ENCODE measurements at regions not wholly inside any gene's neighbourhood (a gene's known extent, or its start where the extent isn't known, plus 50 kb on each side); places are given as distances from the start of the nearest gene placed in this dataset.

DNA sequence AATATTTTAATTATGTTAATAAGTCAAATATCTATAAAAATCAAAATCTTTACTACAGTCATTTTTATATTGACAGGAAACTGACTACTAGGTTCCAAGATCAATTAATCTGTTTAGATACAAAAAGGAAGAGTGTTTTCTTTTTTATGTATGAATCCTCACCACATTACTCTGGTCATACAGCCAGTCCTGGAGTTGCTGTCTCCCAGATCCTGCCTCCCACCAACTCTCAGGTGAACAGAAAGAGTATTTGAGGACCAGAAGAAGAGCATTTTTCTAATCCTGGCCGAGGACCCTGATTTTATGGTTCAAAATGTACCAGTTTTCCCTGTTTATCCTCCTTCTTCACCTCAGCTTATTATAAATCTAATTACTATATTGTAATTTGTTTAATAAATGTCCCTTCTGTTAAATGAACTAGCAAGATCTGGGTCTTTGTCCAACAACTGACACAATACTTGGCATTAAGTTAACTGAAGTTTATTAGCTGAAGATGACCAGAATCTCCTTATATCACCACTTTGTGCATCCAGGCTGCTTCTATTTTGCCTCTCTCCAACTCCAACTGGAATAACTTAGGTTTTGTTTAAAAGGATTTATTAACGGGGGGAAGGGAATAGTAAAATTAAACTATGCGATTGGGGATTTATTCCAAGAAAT is 224.4 kb upstream of the PCDH7 start:
- ChIA-PET CTCF (no interaction called here), POLR2A (ENCODE audit: low non-redundant PET) (no interaction called here)
- no peak overlapping the region for H3K27ac ChIP-seq
- DNase-seq (ENCODE audit: low spot score): no peak
- TF ChIP-seq, protein P1, sequence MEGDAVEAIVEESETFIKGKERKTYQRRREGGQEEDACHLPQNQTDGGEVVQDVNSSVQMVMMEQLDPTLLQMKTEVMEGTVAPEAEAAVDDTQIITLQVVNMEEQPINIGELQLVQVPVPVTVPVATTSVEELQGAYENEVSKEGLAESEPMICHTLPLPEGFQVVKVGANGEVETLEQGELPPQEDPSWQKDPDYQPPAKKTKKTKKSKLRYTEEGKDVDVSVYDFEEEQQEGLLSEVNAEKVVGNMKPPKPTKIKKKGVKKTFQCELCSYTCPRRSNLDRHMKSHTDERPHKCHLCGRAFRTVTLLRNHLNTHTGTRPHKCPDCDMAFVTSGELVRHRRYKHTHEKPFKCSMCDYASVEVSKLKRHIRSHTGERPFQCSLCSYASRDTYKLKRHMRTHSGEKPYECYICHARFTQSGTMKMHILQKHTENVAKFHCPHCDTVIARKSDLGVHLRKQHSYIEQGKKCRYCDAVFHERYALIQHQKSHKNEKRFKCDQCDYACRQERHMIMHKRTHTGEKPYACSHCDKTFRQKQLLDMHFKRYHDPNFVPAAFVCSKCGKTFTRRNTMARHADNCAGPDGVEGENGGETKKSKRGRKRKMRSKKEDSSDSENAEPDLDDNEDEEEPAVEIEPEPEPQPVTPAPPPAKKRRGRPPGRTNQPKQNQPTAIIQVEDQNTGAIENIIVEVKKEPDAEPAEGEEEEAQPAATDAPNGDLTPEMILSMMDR (conservative IDR thresholded peaks at IDR 0.05; ENCODE audit: low read depth): no peak

DNA sequence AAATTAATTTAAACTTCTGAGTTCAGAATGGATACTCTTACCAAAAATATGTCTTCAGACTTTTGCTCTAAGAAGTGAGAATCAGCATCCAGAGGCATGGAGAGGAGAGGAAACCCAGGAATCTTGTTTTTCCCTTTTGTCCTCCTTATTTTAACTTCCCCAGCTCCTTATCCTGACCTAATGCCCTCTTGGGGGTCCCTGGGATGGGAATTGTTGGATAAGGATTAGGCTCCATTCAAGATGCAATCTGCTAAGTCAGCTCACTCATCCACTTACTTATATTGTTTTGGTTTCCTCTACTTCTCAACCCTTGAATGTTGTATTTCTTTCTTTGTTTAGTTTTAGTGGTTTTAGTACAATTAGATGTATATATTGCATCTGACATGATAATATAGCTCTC is 208.4 kb upstream of the PCDH7 start:
- TF ChIP-seq, protein P1 (conservative IDR thresholded peaks at IDR 0.05; ENCODE audit: low read depth): no peak
- H3K27ac ChIP-seq: no peak overlapping the region
- CTCF ChIA-PET: no interaction called here
- no peak for DNase-seq (ENCODE audit: low spot score)
- POLR2A ChIA-PET (ENCODE audit: low non-redundant PET): no interaction called here

DNA sequence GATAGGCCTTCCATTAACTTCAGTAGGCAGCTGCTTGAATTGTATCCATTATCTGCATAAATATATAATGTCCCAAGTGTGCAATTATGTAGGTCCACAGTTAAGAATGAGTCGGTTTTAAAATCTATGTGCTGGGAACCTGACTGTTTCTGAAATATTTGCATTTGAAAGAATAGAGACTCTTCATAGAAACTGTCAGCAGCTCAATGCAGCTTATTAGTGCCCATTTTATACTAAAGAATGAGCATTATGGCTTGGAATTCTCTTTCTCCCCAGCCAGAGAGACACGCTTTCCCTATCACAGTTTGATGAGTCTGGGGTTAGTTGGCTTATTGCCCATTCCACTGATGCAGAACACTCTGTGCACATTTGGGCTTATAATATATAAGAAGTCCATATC is 202.0 kb upstream of the PCDH7 start:
- no peak overlapping the region for H3K27ac ChIP-seq
- CTCF ChIA-PET: no interaction called here
- no peak for DNase-seq (ENCODE audit: low spot score)
- TF ChIP-seq, protein P1 (conservative IDR thresholded peaks at IDR 0.05; ENCODE audit: low read depth): no peak
- POLR2A ChIA-PET (ENCODE audit: low non-redundant PET): no interaction called here

DNA sequence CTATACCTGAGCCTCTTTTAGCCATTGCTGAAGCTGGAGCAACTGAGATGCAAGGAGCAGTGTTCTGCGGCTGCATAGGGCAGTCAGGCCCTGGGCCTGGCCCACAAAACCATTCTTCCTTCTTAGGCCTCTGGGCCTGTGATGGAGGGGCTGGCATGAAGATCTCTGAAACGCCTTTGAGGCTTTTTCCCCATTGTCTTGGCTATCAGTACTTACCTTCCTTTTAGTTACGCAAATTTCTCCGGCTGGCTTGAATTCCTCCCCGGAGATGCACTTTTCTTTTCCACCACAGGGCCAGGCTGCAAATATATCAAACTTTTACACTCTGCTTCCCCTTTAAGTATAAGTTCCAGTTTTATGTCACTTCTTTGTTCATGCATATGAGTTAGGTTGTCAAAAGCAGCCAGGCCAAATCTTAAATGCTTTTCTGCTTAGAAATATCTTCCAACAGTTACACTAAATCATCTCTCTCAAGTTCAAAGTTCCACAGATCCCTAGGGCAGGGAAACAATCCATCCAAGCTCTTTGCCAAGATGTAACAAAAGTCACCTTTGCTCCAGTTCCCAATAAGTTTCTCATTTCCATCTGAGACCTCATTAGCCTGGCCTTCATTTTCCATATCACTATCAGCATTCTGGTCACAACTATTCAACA is 194.4 kb upstream of the PCDH7 start:
- no peak for DNase-seq (ENCODE audit: low spot score)
- POLR2A ChIA-PET (ENCODE audit: low non-redundant PET): no interaction called here
- CTCF ChIA-PET: no interaction called here
- no peak overlapping the region for H3K27ac ChIP-seq
- TF ChIP-seq, protein P1 (conservative IDR thresholded peaks at IDR 0.05; ENCODE audit: low read depth): no peak

DNA sequence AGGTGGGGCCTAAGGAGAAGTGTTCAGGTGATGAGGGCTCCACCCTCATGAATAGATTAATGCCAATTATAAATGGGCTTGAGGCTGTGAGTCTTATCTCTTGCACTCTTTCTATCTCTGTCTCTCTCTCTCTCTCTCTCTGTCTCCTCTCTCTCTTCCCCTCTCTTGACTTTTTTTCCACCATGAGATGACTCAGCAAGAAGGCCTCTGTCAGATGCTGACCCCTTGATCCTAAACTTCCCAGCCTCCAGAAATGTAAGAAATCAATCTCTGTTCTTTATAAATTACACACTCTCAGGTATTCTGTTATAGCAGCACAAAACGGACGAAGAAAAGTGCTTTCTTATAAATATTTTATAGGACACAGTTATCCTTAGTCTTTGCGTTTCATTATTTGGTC is 184.9 kb upstream of the PCDH7 start:
- POLR2A ChIA-PET (ENCODE audit: low non-redundant PET): no interaction called here

DNA sequence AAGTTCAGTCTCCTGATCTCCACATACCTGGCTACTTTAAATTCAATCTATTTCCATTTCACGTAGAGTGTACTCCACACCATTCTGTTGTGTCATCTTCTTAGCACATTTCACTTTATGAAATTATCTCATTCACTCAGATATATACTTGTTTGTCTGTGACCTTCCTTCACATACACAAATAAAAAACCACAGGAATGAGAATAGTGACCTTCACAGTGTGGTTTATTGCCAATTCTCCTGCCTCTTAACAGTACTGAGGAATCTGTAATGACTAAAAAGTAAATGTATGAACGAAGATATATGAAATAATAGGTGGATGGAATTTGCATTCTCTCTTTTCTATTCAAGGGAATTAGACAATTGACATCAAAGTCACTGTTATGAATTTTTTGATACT is 183.9 kb upstream of the PCDH7 start:
- no peak overlapping the region for H3K27ac ChIP-seq
- POLR2A ChIA-PET (ENCODE audit: low non-redundant PET): no interaction called here
- TF ChIP-seq, protein P1 (conservative IDR thresholded peaks at IDR 0.05; ENCODE audit: low read depth): no peak
- CTCF ChIA-PET: no interaction called here
- no peak for DNase-seq (ENCODE audit: low spot score)

More for the DNA sequence above, 184.9 kb upstream of the PCDH7 start:
- H3K27ac ChIP-seq: no peak overlapping the region
- CTCF ChIA-PET: no interaction called here
- TF ChIP-seq, protein P1 (conservative IDR thresholded peaks at IDR 0.05; ENCODE audit: low read depth): no peak
- DNase-seq (ENCODE audit: low spot score): no peak

All from RWPE1 (cell line).